RWPE1 (cell line): ENCODE measurements at regions not wholly inside any gene's neighbourhood (a gene's known extent, or its start where the extent isn't known, plus 50 kb on each side); places are given as distances from the start of the nearest gene placed in this dataset.
"Not testable (repeated sequence)": the region's sequence is repeated elsewhere in the genome, so short reads cannot be mapped to it uniquely, and the experiment has no call there.

Source experiments
- CTCF ChIA-PET: fragments of 350-600 bp; sonication (Branson Sonifier 250); formaldehyde crosslinking; extraction: SDS; loops from one replicate; lab custom pipeline; 2021; lab: Yijun Ruan, JAX
- POLR2A ChIA-PET: fragments of 400-600 bp; formaldehyde crosslinking; extraction: SDS; loops from one replicate; lab custom pipeline; 2020; ENCODE audit warnings: antibody characterized with exemption; ENCODE audit not compliant: low non-redundant PET; lab: Yijun Ruan, JAX
- DNase-seq: peaks from one replicate; pipeline ENCODE4 v3.0.0; 2012; ENCODE audit warnings: low spot score
- H3K27ac ChIP-seq: fragments of 450-650 bp; 2 replicates; pipeline ENCODE4 v1.5.1; 2017
- CTCF ChIP-seq: fragments of 450-650 bp; conservative IDR thresholded peaks from 2 replicates; pipeline ENCODE4 v1.5.1; 2017; ENCODE audit warnings: low read depth, mild to moderate bottlenecking

- ChIA-PET CTCF (no interaction called here), POLR2A (no interaction called here)
- no peak for DNase-seq
- TF ChIP-seq CTCF, result no peak
- no peak overlapping the region for H3K27ac ChIP-seq
Measured at GRCh38 chr15:54803987-54804386, 392.8 kb downstream of the RSL24D1 start.

- CTCF ChIA-PET, result no interaction called here
- no peak for DNase-seq
- H3K27ac ChIP-seq, result no peak overlapping the region
- no peak for TF ChIP-seq CTCF
- POLR2A ChIA-PET, result no interaction called here
Measured at GRCh38 chr15:54803134-54803808, 393.5 kb downstream of the RSL24D1 start.

DNA sequence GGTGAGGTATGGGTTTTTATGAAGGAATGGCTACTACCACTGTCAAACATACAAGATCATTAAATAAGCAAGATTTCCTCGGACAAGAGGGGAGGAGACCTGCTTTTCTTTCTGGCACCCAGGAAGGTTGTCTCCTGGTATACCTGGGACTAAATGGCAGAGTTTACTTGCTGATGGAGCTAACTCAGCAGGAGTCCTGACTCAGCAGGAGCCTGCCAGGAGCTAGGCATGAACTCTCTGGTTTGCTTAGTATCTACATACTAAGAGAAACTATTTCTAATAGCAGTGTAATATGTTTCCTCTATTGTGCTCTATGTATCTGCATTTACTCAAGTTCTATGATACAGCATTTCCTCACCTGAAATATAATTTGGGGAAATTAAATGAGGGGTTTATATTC is 404.2 kb downstream of the RSL24D1 start:
- DNase-seq, result no peak
- POLR2A ChIA-PET, result no interaction called here
- CTCF ChIA-PET, result no interaction called here
- no peak for TF ChIP-seq CTCF
- no peak overlapping the region for H3K27ac ChIP-seq

- ChIA-PET CTCF (no interaction called here), POLR2A (no interaction called here)
- DNase-seq, result no peak
- TF ChIP-seq CTCF, result no peak
- no peak overlapping the region for H3K27ac ChIP-seq
Measured at GRCh38 chr15:54790693-54791092, 406.0 kb downstream of the RSL24D1 start.

DNA sequence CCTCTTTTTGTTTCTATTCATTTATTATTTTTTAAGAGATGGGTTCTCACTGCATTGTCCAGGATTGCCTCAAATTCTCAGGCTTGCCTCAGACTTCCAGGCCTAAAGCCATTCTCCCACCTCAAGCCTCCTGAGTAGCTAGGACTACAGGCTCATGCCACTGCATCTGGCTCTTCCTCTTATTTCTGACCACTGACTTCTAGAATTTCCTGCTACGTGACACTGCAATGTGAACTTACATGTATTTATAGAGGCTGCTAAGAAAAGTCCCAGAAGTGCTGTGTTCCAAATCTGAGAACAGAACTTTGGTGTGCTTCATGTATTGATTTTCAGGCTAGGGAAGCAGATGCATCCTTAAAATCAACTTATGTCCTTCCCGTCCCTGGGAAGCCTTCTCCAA is 407.4 kb downstream of the RSL24D1 start:
- ChIA-PET POLR2A (no interaction called here), CTCF (no interaction called here)

GRCh38 chr15:54781220-54781619 is 415.5 kb downstream of the RSL24D1 start:
- DNase-seq, CTCF ChIA-PET, POLR2A ChIA-PET, H3K27ac ChIP-seq: not testable (repeated sequence)

More for the DNA sequence above, 407.4 kb downstream of the RSL24D1 start:
- DNase-seq, result no peak
- no peak for TF ChIP-seq CTCF
- H3K27ac ChIP-seq, result no peak overlapping the region

- DNase-seq, result no peak
- POLR2A ChIA-PET, result no interaction called here
- CTCF ChIA-PET, result no interaction called here
- no peak overlapping the region for H3K27ac ChIP-seq
- no peak for TF ChIP-seq CTCF
Measured at GRCh38 chr15:54779271-54779670, 417.5 kb downstream of the RSL24D1 start.
